Fibroblast of the aortic adventitia (primary cell): ENCODE measurements at regions not wholly inside any gene's neighbourhood (a gene's known extent, or its start where the extent isn't known, plus 50 kb on each side); places are given as distances from the start of the nearest gene placed in this dataset.
A peak's percentile ranks its signal among the peaks of the same experiment; 100 is the strongest.

ENCODE experiments used
- DNase-seq: peaks from one replicate; pipeline ENCODE4 v3.0.0-alpha.2; 2010; ENCODE audit warnings: low read depth
- H3K4me3 ChIP-seq: 2 replicates; pipeline ENCODE4 v1.5.1; 2011; ENCODE audit warnings: low read depth, mild to moderate bottlenecking, control low read depth, low read length, moderate library complexity
- TF ChIP-seq, protein P1 (sequence below): IDR thresholded peaks from 2 replicates; pipeline ENCODE4 v1.5.1; 2011; ENCODE audit warnings: mild to moderate bottlenecking, low read length, control low read depth, inconsistent platforms; ENCODE audit not compliant: insufficient read depth

DNA sequence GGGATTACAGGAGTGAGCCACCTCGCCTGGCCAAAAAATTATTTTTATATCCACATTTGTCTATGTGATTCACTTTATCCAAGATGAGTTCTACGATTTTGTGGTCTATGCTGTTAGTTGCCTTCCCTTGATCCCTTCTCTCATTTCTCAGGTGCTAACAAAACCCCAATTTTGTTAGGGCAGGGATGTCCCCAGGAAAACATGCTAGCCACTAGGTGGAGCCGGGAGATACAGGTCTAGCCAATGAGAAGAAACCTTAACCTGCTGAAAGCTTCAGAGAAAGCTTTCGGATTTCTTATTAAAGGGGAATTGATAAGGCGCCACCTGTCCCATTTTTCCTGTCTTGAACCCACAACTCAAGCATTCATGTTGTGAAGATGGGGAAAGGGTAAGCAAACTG lies 167.4 kb upstream of the OLIG3 start:
- peak; percentile 43 for DNase-seq
- TF ChIP-seq, protein P1, sequence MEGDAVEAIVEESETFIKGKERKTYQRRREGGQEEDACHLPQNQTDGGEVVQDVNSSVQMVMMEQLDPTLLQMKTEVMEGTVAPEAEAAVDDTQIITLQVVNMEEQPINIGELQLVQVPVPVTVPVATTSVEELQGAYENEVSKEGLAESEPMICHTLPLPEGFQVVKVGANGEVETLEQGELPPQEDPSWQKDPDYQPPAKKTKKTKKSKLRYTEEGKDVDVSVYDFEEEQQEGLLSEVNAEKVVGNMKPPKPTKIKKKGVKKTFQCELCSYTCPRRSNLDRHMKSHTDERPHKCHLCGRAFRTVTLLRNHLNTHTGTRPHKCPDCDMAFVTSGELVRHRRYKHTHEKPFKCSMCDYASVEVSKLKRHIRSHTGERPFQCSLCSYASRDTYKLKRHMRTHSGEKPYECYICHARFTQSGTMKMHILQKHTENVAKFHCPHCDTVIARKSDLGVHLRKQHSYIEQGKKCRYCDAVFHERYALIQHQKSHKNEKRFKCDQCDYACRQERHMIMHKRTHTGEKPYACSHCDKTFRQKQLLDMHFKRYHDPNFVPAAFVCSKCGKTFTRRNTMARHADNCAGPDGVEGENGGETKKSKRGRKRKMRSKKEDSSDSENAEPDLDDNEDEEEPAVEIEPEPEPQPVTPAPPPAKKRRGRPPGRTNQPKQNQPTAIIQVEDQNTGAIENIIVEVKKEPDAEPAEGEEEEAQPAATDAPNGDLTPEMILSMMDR = peak; percentile 68
- H3K4me3 ChIP-seq = no peak overlapping the region

DNA sequence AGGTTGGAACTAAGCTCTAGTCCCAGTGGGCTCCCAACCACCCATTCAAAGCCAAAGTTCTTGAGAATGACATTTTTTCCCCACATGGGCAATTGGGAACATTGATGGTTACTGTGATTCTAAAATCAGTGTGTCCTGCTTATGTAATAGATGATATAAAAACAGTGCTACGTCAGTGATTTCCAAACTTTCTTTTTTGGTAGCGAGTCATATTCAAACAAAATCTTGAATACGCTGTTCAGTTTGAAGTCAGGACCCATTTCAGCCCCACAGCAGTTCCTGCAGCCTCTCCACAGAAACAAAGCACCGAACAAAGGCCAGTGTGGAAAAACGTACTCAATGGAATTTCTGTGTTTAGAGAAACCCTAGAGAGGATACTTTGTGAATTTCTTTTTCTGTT lies 170.0 kb upstream of the OLIG3 start:
- TF ChIP-seq, protein P1 = no peak
- no peak for DNase-seq
- H3K4me3 ChIP-seq = no peak overlapping the region

DNA sequence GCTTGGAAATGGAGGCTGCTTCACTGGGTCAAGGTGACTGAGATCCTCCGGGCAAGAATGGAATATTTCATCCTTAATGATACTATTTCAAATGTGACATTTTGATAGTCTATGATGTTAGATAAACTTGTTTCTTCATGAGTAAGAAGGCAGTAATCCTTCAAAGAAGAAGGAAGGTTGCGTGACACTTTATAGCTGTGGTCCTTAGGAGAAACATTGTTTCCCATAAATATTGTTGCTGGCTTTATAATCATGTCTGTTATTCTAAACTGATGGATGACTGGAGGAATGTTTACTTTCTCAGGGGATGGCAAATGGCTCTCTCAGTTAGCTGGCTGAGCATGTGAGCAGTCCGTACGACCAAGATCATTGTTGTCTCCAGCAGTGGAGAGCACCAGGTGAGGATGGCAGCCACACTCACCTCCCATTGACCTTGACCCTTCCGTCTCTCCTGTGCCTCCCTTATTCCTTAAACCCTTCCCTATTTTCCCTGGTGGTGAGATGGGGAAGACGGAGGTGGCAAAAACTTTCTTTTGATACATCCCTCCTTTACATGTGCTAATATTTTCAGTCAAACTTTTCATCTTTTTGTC lies 171.2 kb upstream of the OLIG3 start:
- DNase-seq = no peak
- TF ChIP-seq, protein P1 = no peak
- H3K4me3 ChIP-seq = no peak overlapping the region

DNA sequence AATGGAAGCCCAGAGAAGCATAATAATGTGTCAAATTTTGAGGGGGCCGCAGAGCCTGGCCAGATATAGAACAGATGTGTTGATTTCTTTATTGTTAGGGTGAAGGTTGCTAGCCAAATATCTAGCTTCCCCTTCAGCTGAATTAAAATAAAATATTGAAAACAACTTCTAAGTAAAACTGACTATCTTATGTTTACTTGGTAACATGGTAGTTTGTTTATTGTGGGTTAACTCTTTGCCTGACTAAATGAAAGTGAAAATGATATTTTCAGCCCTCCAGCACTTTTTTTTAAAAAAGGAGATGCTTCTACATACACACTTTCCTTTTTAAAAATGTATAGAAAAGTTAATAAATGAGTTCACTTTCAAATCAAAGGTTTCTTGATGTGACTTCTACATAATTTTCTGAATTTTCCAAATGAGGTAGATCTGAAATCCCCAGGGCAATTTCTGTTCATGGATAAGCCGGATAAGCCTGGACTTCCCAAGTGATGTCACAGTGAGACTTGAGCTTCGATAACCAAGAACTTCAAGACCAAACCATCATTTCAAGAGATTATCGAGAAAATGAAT lies 172.1 kb upstream of the OLIG3 start:
- DNase-seq = no peak
- TF ChIP-seq, protein P1 = no peak
- no peak overlapping the region for H3K4me3 ChIP-seq

DNA sequence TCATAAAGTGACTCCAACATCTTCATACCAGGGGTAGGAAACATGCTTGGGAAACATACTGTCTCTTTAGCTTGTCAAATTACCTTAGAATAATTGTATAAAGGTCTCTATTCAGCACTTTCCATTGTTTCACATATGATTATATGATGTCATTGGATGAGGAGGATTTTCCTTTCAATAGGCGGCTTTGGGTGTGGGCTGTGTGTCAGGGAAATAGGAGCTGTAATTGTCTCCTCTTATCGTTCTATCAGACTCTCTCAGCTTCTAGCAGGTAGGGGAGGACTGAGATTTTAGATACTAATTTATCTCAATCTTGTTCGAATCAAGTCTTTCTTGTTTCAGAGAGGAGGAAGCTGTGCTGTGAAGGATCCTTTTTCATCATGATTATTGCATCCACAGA lies 179.4 kb upstream of the OLIG3 start:
- no peak overlapping the region for H3K4me3 ChIP-seq
- TF ChIP-seq, protein P1 = no peak
- DNase-seq = no peak

DNA sequence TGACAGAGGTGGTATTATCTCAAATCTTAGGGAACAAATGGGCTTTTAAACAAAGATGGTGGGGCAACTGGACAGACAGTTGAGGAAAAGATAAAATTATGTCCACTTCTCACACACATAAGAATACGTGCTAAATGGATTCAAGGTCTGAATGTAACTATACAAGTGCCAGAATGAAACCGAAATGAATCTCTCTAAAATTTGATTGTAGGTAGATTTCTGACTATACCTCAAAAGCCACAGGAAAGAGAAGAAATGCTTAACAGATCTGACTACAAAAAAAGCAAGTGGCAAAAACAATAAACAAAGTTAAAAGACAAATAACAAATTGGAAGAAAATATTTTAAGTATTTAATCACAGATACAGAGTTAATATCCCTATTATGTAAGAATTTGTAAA lies 182.7 kb upstream of the OLIG3 start:
- no peak for DNase-seq
- TF ChIP-seq, protein P1 = no peak
- no peak overlapping the region for H3K4me3 ChIP-seq

DNA sequence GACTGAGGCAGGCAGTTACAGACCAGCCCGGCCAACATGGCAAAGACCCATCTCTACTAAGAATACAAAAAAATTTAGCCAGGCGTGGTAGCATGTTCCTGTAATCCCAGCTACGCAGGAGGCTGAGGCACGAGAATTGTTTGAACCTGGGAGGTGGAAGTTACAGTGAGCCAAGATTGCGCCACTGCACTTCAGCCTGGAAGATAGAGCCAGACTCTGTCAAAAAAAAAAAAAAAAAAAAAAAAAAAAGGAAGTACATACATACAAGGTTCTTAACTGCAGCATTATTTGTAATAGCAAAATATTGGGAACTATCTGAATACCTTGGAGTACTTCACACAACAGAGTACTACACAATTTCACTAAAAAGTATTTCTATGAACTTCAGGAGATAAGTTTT lies 183.5 kb upstream of the OLIG3 start:
- TF ChIP-seq, protein P1 = no peak
- DNase-seq = no peak
- H3K4me3 ChIP-seq = no peak overlapping the region
